ENCODE measurements at regions not wholly inside any gene's neighbourhood (a gene's known extent, or its start where the extent isn't known, plus 50 kb on each side); places are given as distances from the start of the nearest gene placed in this dataset.

DNA sequence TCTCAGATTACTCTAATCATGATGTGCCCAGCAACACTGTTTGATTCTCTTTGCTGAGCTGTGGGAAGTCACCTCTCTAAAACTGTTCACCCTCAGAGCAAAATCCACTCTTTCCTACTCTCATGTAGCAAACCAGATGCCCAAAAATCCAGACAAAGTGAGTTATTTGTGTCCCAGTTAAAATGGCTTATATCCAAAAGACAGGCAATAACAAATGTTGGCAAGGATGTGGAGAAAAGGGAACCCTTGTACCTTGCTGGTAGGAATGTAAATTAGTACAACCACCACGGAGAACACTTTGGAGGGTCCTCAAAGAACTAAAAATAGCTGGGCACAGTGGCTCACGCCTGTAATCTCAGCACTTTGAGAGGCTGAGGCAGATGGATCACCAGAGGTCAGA lies 384.0 kb downstream of the HHIPL2 start:
- Histone ChIP-seq H3K27me3 (no peaks in the 10 kb centered on the region), H3K9me3 (no peaks in the 10 kb centered on the region), H3K4me1 (no peaks in the 10 kb centered on the region), H3K27ac (no peak overlapping the region), H3K36me3 (no peaks in the 10 kb centered on the region), H3K4me3 (no peak overlapping the region)
- no peak for TF ChIP-seq EP300 (IDR thresholded peaks at IDR 0.05)
- TF ChIP-seq POLR2AphosphoS5 (IDR thresholded peaks at IDR 0.05): no peak
- no peak for TF ChIP-seq CTCF (IDR thresholded peaks at IDR 0.05)
- no peak for TF ChIP-seq POLR2A (IDR thresholded peaks at IDR 0.05)
- WGBS, 2 donors: 27 to 43% methylated on average over 2 of the region's 2 CpGs
- DNase-seq (no peak), ATAC-seq (ENCODE audit: low FRiP score in 2 of 2) (no peak)

DNA sequence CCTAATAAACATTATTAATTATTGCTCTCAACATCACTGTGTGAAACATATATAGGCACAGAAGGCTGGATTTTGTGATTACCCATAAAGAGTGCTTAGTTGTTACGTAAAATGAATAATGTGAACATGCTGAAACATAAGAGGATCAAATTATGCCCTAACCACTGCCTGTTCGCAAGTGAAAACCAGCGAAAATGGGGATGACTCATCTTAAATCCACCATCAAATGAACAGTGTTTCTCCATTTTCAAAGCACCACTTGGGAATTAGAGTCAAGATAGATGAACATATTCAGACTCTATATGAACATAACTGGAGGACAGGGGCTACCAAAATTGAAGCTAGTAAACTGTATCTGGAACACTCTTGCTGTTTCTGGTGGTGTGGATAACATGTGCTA lies 386.2 kb downstream of the HHIPL2 start:
- 51 to 53% methylated on average over 3 of the region's 3 CpGs for WGBS, 2 donors
- DNase-seq (no peak), ATAC-seq (ENCODE audit: low FRiP score in 2 of 2) (no peak)
- TF ChIP-seq POLR2A (IDR thresholded peaks at IDR 0.05) (no peak), CTCF (IDR thresholded peaks at IDR 0.05) (no peak), EP300 (IDR thresholded peaks at IDR 0.05) (no peak), POLR2AphosphoS5 (IDR thresholded peaks at IDR 0.05) (no peak)
- Histone ChIP-seq H3K27me3 (no peaks in the 10 kb centered on the region), H3K9me3 (peaks cover 0 to 7% (median 1%) of the 10 kb centered on the region in 4 donors), H3K36me3 (no peaks in the 10 kb centered on the region), H3K4me3 (no peak overlapping the region), H3K4me1 (no peaks in the 10 kb centered on the region), H3K27ac (no peak overlapping the region)

- Histone ChIP-seq H3K27me3 (no peaks in the 10 kb centered on the region), H3K27ac (no peak overlapping the region), H3K4me3 (no peak overlapping the region), H3K9me3 (peaks cover 0 to 7% (median 1%) of the 10 kb centered on the region in 4 donors), H3K36me3 (no peaks in the 10 kb centered on the region), H3K4me1 (no peaks in the 10 kb centered on the region)
- TF ChIP-seq CTCF (IDR thresholded peaks at IDR 0.05) (no peak), POLR2A (IDR thresholded peaks at IDR 0.05) (no peak), EP300 (IDR thresholded peaks at IDR 0.05) (no peak), POLR2AphosphoS5 (IDR thresholded peaks at IDR 0.05) (no peak)
- no peak for DNase-seq
- ATAC-seq (ENCODE audit: low FRiP score in 2 of 2): no peak
- 94 to 100% methylated on average over 1 of the region's 1 CpG for WGBS, 2 donors
Observed at GRCh38 chr1:222157612-222158011, 390.3 kb downstream of the HHIPL2 start.

- no peak overlapping the region for H3K4me3 ChIP-seq
- no peak for DNase-seq
- H3K27ac ChIP-seq: no peak overlapping the region
- H3K9me3 ChIP-seq: no peaks in the 10 kb centered on the region
- no peaks in the 10 kb centered on the region for H3K36me3 ChIP-seq
- ATAC-seq (ENCODE audit: low FRiP score in 2 of 2): no peak
- no peak for TF ChIP-seq CTCF (IDR thresholded peaks at IDR 0.05)
- no peak for TF ChIP-seq POLR2AphosphoS5 (IDR thresholded peaks at IDR 0.05)
- no peak for TF ChIP-seq POLR2A (IDR thresholded peaks at IDR 0.05)
- no peak for TF ChIP-seq EP300 (IDR thresholded peaks at IDR 0.05)
- H3K27me3 ChIP-seq: no peaks in the 10 kb centered on the region
- 58 to 59% methylated on average over 1 of the region's 1 CpG for WGBS, 2 donors
- no peaks in the 10 kb centered on the region for H3K4me1 ChIP-seq
Observed at GRCh38 chr1:222140206-222140605, 398.3 kb upstream of the DUSP10 start.

- DNase-seq: no peak
- H3K9me3 ChIP-seq: peaks cover 0 to 6% (median 1%) of the 10 kb centered on the region in 4 donors
- H3K4me1 ChIP-seq: no peaks in the 10 kb centered on the region
- TF ChIP-seq EP300 (IDR thresholded peaks at IDR 0.05) (no peak), POLR2A (IDR thresholded peaks at IDR 0.05) (no peak), POLR2AphosphoS5 (IDR thresholded peaks at IDR 0.05) (no peak), CTCF (IDR thresholded peaks at IDR 0.05) (no peak)
- no peak for ATAC-seq (ENCODE audit: low FRiP score in 2 of 2)
- H3K27ac ChIP-seq: no peak overlapping the region
- WGBS, 2 donors: 87 to 90% methylated on average over 14 to 15 of the region's 15 CpGs
- no peaks in the 10 kb centered on the region for H3K36me3 ChIP-seq
- no peaks in the 10 kb centered on the region for H3K27me3 ChIP-seq
- H3K4me3 ChIP-seq: no peak overlapping the region
Observed at GRCh38 chr1:222138095-222138494, 396.2 kb upstream of the DUSP10 start.
